OCI-LY3 (cell line): ENCODE measurements at regions not wholly inside any gene's neighbourhood (a gene's known extent, or its start where the extent isn't known, plus 50 kb on each side); places are given as distances from the start of the nearest gene placed in this dataset.

Source experiments
- EZH2phosphoT487 ChIP-seq: fragments of 200-600 bp; shearing (Covaris generic); IDR thresholded peaks from 2 replicates; pipeline ENCODE4 v1.6.1; 2018; ENCODE audit warnings: antibody characterized with exemption, mixed run types, low read depth
- TF ChIP-seq, protein P1 (sequence below): fragments of 200-600, 300-600 bp; sonication (generic); IDR thresholded peaks from 2 replicates; pipeline ENCODE4 v1.5.1; 2014; ENCODE audit warnings: antibody characterized with exemption, low read length, low read depth

- TF ChIP-seq, protein P1, sequence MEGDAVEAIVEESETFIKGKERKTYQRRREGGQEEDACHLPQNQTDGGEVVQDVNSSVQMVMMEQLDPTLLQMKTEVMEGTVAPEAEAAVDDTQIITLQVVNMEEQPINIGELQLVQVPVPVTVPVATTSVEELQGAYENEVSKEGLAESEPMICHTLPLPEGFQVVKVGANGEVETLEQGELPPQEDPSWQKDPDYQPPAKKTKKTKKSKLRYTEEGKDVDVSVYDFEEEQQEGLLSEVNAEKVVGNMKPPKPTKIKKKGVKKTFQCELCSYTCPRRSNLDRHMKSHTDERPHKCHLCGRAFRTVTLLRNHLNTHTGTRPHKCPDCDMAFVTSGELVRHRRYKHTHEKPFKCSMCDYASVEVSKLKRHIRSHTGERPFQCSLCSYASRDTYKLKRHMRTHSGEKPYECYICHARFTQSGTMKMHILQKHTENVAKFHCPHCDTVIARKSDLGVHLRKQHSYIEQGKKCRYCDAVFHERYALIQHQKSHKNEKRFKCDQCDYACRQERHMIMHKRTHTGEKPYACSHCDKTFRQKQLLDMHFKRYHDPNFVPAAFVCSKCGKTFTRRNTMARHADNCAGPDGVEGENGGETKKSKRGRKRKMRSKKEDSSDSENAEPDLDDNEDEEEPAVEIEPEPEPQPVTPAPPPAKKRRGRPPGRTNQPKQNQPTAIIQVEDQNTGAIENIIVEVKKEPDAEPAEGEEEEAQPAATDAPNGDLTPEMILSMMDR = no peak
- no peak for TF ChIP-seq EZH2phosphoT487
Observed at GRCh38 chr1:181356505-181357340, 126.6 kb upstream of the CACNA1E start.
